ENCODE measurements at regions not wholly inside any gene's neighbourhood (a gene's known extent, or its start where the extent isn't known, plus 50 kb on each side); places are given as distances from the start of the nearest gene placed in this dataset.

- Mint-ChIP-seq H3K4me3 (ENCODE audit: unreplicated experiment) (no peak overlapping the region), H3K27ac (ENCODE audit: low read depth, unreplicated experiment) (no peak overlapping the region), H3K36me3 (ENCODE audit: insufficient read depth, unreplicated experiment) (no peaks in the 10 kb centered on the region), H3K4me1 (ENCODE audit: insufficient read depth, unreplicated experiment) (no peaks in the 10 kb centered on the region), H3K9me3 (ENCODE audit: unreplicated experiment) (no peaks in the 10 kb centered on the region), H3K27me3 (ENCODE audit: insufficient read depth, unreplicated experiment) (no peaks in the 10 kb centered on the region)
- ChIA-PET POLR2A (no interaction called here), CTCF (interaction anchor here (1.3 kb wide), 1 partner anchor 170 kb away, joined by 5 read pairs; no protein-coding TSS in a partner anchor)
- intact Hi-C loops (cut with micrococcal nuclease) = no loop called here
- no peak for TF ChIP-seq CTCF (IDR thresholded peaks at IDR 0.05; ENCODE audit: unreplicated experiment)
- no TSS peak for BruUV-seq (replicated peaks)
- no peak for DNase-seq (ENCODE audit: unreplicated experiment)
These were observed 64.6 kb upstream of the TSPAN8 start for GRCh38 chr12:71222436-71222835.

GRCh38 chr12:71220260-71220659, 62.5 kb upstream of the TSPAN8 start:
- no peak for DNase-seq (ENCODE audit: unreplicated experiment)
- Mint-ChIP-seq H3K4me3 (ENCODE audit: unreplicated experiment) (no peak overlapping the region), H3K9me3 (ENCODE audit: unreplicated experiment) (no peaks in the 10 kb centered on the region), H3K4me1 (ENCODE audit: insufficient read depth, unreplicated experiment) (no peaks in the 10 kb centered on the region), H3K36me3 (ENCODE audit: insufficient read depth, unreplicated experiment) (no peaks in the 10 kb centered on the region), H3K27ac (ENCODE audit: low read depth, unreplicated experiment) (no peak overlapping the region), H3K27me3 (ENCODE audit: insufficient read depth, unreplicated experiment) (no peaks in the 10 kb centered on the region)
- BruUV-seq (replicated peaks) = no TSS peak
- intact Hi-C loops (cut with micrococcal nuclease) = no loop called here
- ChIA-PET POLR2A (no interaction called here), CTCF (interaction anchor here (0.6 kb wide), 1 partner anchor 94 kb away, joined by 3 read pairs; no protein-coding TSS in a partner anchor)
- no peak for TF ChIP-seq CTCF (IDR thresholded peaks at IDR 0.05; ENCODE audit: unreplicated experiment)

GRCh38 chr12:71219224-71219623, 61.4 kb upstream of the TSPAN8 start:
- TF ChIP-seq CTCF (IDR thresholded peaks at IDR 0.05; ENCODE audit: unreplicated experiment) = no peak
- DNase-seq (ENCODE audit: unreplicated experiment) = no peak
- POLR2A ChIA-PET = interaction anchor here (0.7 kb wide), 1 partner anchor 18 kb away, joined by 3 read pairs; no protein-coding TSS in a partner anchor
- CTCF ChIA-PET = interaction anchor here (0.6 to 6.1 kb wide), 6 partner anchors 145 to 173 kb away, joined by 3 to 80 read pairs (median 4); no protein-coding TSS in a partner anchor
- Mint-ChIP-seq H3K4me3 (ENCODE audit: unreplicated experiment) (no peak overlapping the region), H3K27ac (ENCODE audit: low read depth, unreplicated experiment) (no peak overlapping the region), H3K4me1 (ENCODE audit: insufficient read depth, unreplicated experiment) (no peaks in the 10 kb centered on the region), H3K9me3 (ENCODE audit: unreplicated experiment) (no peaks in the 10 kb centered on the region), H3K27me3 (ENCODE audit: insufficient read depth, unreplicated experiment) (no peaks in the 10 kb centered on the region), H3K36me3 (ENCODE audit: insufficient read depth, unreplicated experiment) (no peaks in the 10 kb centered on the region)
- no TSS peak for BruUV-seq (replicated peaks)
- intact Hi-C loops (cut with micrococcal nuclease) = loop anchor here (5.0 kb wide), 1 partner anchor 528 kb away; no protein-coding TSS in a partner anchor

GRCh38 chr12:71218616-71219015, 60.8 kb upstream of the TSPAN8 start:
- no TSS peak for BruUV-seq (replicated peaks)
- Mint-ChIP-seq H3K4me1 (ENCODE audit: insufficient read depth, unreplicated experiment) (no peaks in the 10 kb centered on the region), H3K27me3 (ENCODE audit: insufficient read depth, unreplicated experiment) (no peaks in the 10 kb centered on the region), H3K36me3 (ENCODE audit: insufficient read depth, unreplicated experiment) (no peaks in the 10 kb centered on the region), H3K9me3 (ENCODE audit: unreplicated experiment) (no peaks in the 10 kb centered on the region), H3K4me3 (ENCODE audit: unreplicated experiment) (no peak overlapping the region), H3K27ac (ENCODE audit: low read depth, unreplicated experiment) (no peak overlapping the region)
- ChIA-PET POLR2A (interaction anchor here (0.7 kb wide), 1 partner anchor 18 kb away, joined by 3 read pairs; no protein-coding TSS in a partner anchor), CTCF (interaction anchor here (0.6 to 6.1 kb wide), 11 partner anchors 12 to 529 kb away, joined by 3 to 80 read pairs (median 4); no protein-coding TSS in a partner anchor)
- intact Hi-C loops (cut with micrococcal nuclease) = loop anchor here (5.0 kb wide), 1 partner anchor 529 kb away; no protein-coding TSS in a partner anchor
- DNase-seq (ENCODE audit: unreplicated experiment) = no peak
- TF ChIP-seq CTCF (IDR thresholded peaks at IDR 0.05; ENCODE audit: unreplicated experiment) = no peak
